K562 (cell line): ENCODE measurements at regions not wholly inside any gene's neighbourhood (a gene's known extent, or its start where the extent isn't known, plus 50 kb on each side); places are given as distances from the start of the nearest gene placed in this dataset.

Experiments
- ATAC-seq: fragments of 200-7000 bp; cut with Tn5 transposase; 3 replicates; pipeline ENCODE4 v1.9.1; 2020; ENCODE audit warnings: moderate library complexity
- BruUV-seq: library from RNA; stranded (reverse); fragments of 400-500 nt; replicated peaks from 2 replicates; lab custom pipeline; 2021; lab: Mats Ljungman, UMichigan
- CTCF ChIA-PET: fragments of 300-600 bp; formaldehyde crosslinking; extraction: SDS; loops from one replicate; lab custom pipeline; 2021; ENCODE audit warnings: low intra/inter-chr PET ratio; lab: Yijun Ruan, JAX
- POLR2A ChIA-PET: fragments of 300-600, 350-650 bp; sonication (Branson Sonifier 250); formaldehyde crosslinking; extraction: SDS; loops from one replicate; lab custom pipeline; 2021; ENCODE audit warnings: antibody characterized with exemption, inconsistent platforms; lab: Yijun Ruan, JAX
- DNase-seq, 4 experiments: peaks; one replicate each; pipeline versions ENCODE4 v3.0.0 to v3.0.0-alpha.2; 2011 to 2018; ENCODE audit warnings: low spot score in 3 of 4, mixed read lengths in 3 of 4; ENCODE audit errors: extremely low read depth in 1 of 4
- FAIRE-seq: peaks from 2 replicates; lab custom pipeline; 2011; peaks lifted over from hg19 to GRCh38; lab: Jason Lieb, UNC
- H2AFZ ChIP-seq: 2 replicates; pipeline ENCODE4 v1.6.0; 2011; ENCODE audit warnings: low read depth, low read length, control low read depth, inconsistent platforms
- H3K27ac ChIP-seq: fragments of 200-600 bp; 3 replicates; pipeline ENCODE4 v1.8.0; 2011; ENCODE audit warnings: low read depth, mild to moderate bottlenecking, control low read depth, inconsistent platforms, low read length, moderate library complexity, mixed read lengths; ENCODE audit errors: extremely low read depth
- H3K27me3 ChIP-seq, 2 experiments: fragments of 300-600 bp in 1 of 2; 2 replicates in 1 of 2; 3 replicates in 1 of 2; pipeline versions ENCODE4 v1.6.0 to v1.8.0; 2011; ENCODE audit warnings: inconsistent platforms in 2 of 2, low read length in 2 of 2, mild to moderate bottlenecking in 1 of 2, mixed read lengths in 1 of 2, moderate library complexity in 1 of 2; ENCODE audit not compliant: control insufficient read depth in 2 of 2, insufficient read depth in 2 of 2
- H3K36me3 ChIP-seq: fragments of 300-600 bp; 3 replicates; pipeline ENCODE4 v1.8.0; 2011; ENCODE audit warnings: mild to moderate bottlenecking, low read length, inconsistent platforms; ENCODE audit not compliant: control insufficient read depth, insufficient read depth
- H3K4me1 ChIP-seq, 2 experiments: fragments of 200-600 bp in 1 of 2; replicated peaks in 1 of 2; 2 replicates in 1 of 2; 3 replicates in 1 of 2; pipeline versions ENCODE4 v1.5.1 to v1.8.0; 2011; ENCODE audit warnings: inconsistent platforms in 2 of 2, low read length in 2 of 2, mild to moderate bottlenecking in 1 of 2, mixed read lengths in 1 of 2, moderate library complexity in 1 of 2; ENCODE audit not compliant: control insufficient read depth in 2 of 2, insufficient read depth in 2 of 2
- H3K4me2 ChIP-seq: 2 replicates; pipeline ENCODE4 v1.6.1; 2011; ENCODE audit warnings: low read length, control low read depth, inconsistent platforms, mixed read lengths; ENCODE audit not compliant: insufficient read depth
- H3K4me3 ChIP-seq: fragments of 200-600 bp; sonication (generic), shearing (Covaris generic); 2 replicates; pipeline ENCODE4 v1.5.1; 2016; ENCODE audit warnings: control low read depth, inconsistent platforms
- H3K79me2 ChIP-seq: fragments of 200-600 bp; 3 replicates; pipeline ENCODE4 v1.8.0; 2011; ENCODE audit warnings: low read length, inconsistent platforms; ENCODE audit not compliant: control insufficient read depth, insufficient read depth
- H3K9ac ChIP-seq, 2 experiments: 2 replicates each; pipeline versions ENCODE4 v1.6.0 to v1.6.1; 2011; ENCODE audit warnings: low read depth in 2 of 2, low read length in 2 of 2, control low read depth in 1 of 2, inconsistent platforms in 1 of 2, mild to moderate bottlenecking in 1 of 2, mixed read lengths in 1 of 2; ENCODE audit not compliant: insufficient read depth in 1 of 2
- H3K9me1 ChIP-seq: one replicate; pipeline ENCODE4 v1.6.0; 2011; ENCODE audit warnings: inconsistent platforms, mild to moderate bottlenecking, low read length, moderate library complexity; ENCODE audit not compliant: control insufficient read depth, insufficient read depth
- H3K9me3 ChIP-seq: replicated peaks from 2 replicates; pipeline ENCODE4 v1.5.1; 2011; ENCODE audit warnings: low read depth, low read length, inconsistent platforms; ENCODE audit not compliant: control insufficient read depth, insufficient read depth
- H4K20me1 ChIP-seq: replicated peaks from 2 replicates; pipeline ENCODE4 v1.6.1; 2011; ENCODE audit warnings: low read length, inconsistent platforms, mixed read lengths; ENCODE audit not compliant: control insufficient read depth, insufficient read depth
- ARHGAP35 ChIP-seq: fragments of 450-650 bp; IDR thresholded peaks from 2 replicates; pipeline ENCODE4 v1.6.1; 2018; ENCODE audit not compliant: partially characterized antibody
- DMBX1 ChIP-seq: fragments of 250-450 bp; sonication (Bioruptor Pico); IDR thresholded peaks from 2 replicates; pipeline ENCODE4 v1.8.0; 2022; ENCODE audit warnings: inconsistent platforms, mild to moderate bottlenecking, moderate library complexity, borderline replicate concordance
- TFAP4 ChIP-seq: sonication (generic); formaldehyde crosslinking; IDR thresholded peaks from 2 replicates; pipeline ENCODE4 v1.8.0; 2022; ENCODE audit warnings: missing genetic modification reagents, mild to moderate bottlenecking, moderate library complexity, borderline replicate concordance
- ZC3H4 ChIP-seq: sonication (generic); formaldehyde crosslinking; IDR thresholded peaks from 2 replicates; pipeline ENCODE4 v1.9.0; 2021; ENCODE audit warnings: missing genetic modification reagents, borderline replicate concordance
- ZNF133 ChIP-seq: fragments of 250-450 bp; sonication (Bioruptor Pico); IDR thresholded peaks from 2 replicates; pipeline ENCODE4 v1.4.0; 2020; ENCODE audit warnings: mild to moderate bottlenecking
- ZNF146 ChIP-seq: IDR thresholded peaks from one replicate; pipeline ENCODE4 v1.6.1; 2018; ENCODE audit warnings: missing compliant biosample characterization; ENCODE audit not compliant: unreplicated experiment
- ZNF3 ChIP-seq: fragments of 250-450 bp; sonication (Bioruptor Pico); IDR thresholded peaks from 2 replicates; pipeline ENCODE4 v1.5.0; 2021; ENCODE audit warnings: mild to moderate bottlenecking, moderate library complexity
- ZNF347 ChIP-seq: fragments of 450-650 bp; formaldehyde crosslinking; IDR thresholded peaks from 2 replicates; pipeline ENCODE4 v1.4.0; 2020; ENCODE audit warnings: low read depth, mild to moderate bottlenecking, moderate library complexity
- WGBS: fragments of 100-300 bp; shearing (Covaris generic); methylation state at CpG from one replicate; pipeline ENCODE4 v1.1.6; 2016; ENCODE audit warnings: low coverage, mixed read lengths; ENCODE audit not compliant: insufficient coverage; ENCODE audit errors: missing lambda C conversion rate; 5-methylcytosine and 5-hydroxymethylcytosine counted together
- in situ Hi-C: fragments of 300-500 bp; cut with MboI; formaldehyde crosslinking; loops from 4 replicates; pipeline ENCODE4 v1.15.0; 2018; ENCODE audit warnings: inconsistent platforms, mixed read lengths
- intact Hi-C: fragments of 100-400 bp; cut with micrococcal nuclease; formaldehyde crosslinking; loops from 2 replicates; pipeline ENCODE4 v1.14.2; 2022
- TF ChIP-seq, protein P1 (sequence below): fragments of 250-450 bp; sonication (Bioruptor Pico); IDR thresholded peaks from 2 replicates; pipeline ENCODE4 v1.5.0; 2021
- TF ChIP-seq, protein P2 (sequence below), 2 experiments: fragments of 450-650 bp; formaldehyde crosslinking in 1 of 2; IDR thresholded peaks; 2 replicates each; pipeline versions ENCODE4 v1.4.0 to v1.6.1; 2014 to 2020; ENCODE audit warnings: mild to moderate bottlenecking in 2 of 2, borderline replicate concordance in 1 of 2, low read depth in 1 of 2

- BruUV-seq: no TSS peak
- Histone ChIP-seq H4K20me1 (no peaks in the 10 kb centered on the region), H3K79me2 (no peaks in the 10 kb centered on the region), H3K9me1 (no peaks in the 10 kb centered on the region), H3K27me3 (no peaks in the 10 kb centered on the region), H3K36me3 (no peaks in the 10 kb centered on the region), H3K27ac (no peak overlapping the region), H3K4me3 (no peak overlapping the region), H3K4me1 (no peaks in the 10 kb centered on the region), H3K9me3 (no peaks in the 10 kb centered on the region), H3K4me2 (no peak overlapping the region), H3K9ac (no peak overlapping the region), H2AFZ (no peak overlapping the region)
- ChIA-PET CTCF (no interaction called here), POLR2A (no interaction called here)
- intact Hi-C loops: no loop called here
- no peak for FAIRE-seq
- no peak for DNase-seq
- in situ Hi-C loops: no loop called here
- WGBS: 0% methylated on average over 3 of the region's 4 CpGs
- no peak for ATAC-seq
- TF ChIP-seq, protein P1, sequence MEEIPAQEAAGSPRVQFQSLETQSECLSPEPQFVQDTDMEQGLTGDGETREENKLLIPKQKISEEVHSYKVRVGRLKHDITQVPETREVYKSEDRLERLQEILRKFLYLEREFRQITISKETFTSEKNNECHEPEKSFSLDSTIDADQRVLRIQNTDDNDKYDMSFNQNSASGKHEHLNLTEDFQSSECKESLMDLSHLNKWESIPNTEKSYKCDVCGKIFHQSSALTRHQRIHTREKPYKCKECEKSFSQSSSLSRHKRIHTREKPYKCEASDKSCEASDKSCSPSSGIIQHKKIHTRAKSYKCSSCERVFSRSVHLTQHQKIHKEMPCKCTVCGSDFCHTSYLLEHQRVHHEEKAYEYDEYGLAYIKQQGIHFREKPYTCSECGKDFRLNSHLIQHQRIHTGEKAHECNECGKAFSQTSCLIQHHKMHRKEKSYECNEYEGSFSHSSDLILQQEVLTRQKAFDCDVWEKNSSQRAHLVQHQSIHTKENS (CRISPR knock-in tag): no peak
- TF ChIP-seq TFAP4 (CRISPR knock-in tag) (no peak), ZNF347 (no peak), ZNF133 (CRISPR knock-in tag) (no peak), ZNF146 (CRISPR knock-in tag) (no peak), ARHGAP35 (no peak), DMBX1 (CRISPR knock-in tag) (no peak), ZNF3 (CRISPR knock-in tag) (no peak), ZC3H4 (CRISPR knock-in tag) (no peak)
- TF ChIP-seq, protein P2, sequence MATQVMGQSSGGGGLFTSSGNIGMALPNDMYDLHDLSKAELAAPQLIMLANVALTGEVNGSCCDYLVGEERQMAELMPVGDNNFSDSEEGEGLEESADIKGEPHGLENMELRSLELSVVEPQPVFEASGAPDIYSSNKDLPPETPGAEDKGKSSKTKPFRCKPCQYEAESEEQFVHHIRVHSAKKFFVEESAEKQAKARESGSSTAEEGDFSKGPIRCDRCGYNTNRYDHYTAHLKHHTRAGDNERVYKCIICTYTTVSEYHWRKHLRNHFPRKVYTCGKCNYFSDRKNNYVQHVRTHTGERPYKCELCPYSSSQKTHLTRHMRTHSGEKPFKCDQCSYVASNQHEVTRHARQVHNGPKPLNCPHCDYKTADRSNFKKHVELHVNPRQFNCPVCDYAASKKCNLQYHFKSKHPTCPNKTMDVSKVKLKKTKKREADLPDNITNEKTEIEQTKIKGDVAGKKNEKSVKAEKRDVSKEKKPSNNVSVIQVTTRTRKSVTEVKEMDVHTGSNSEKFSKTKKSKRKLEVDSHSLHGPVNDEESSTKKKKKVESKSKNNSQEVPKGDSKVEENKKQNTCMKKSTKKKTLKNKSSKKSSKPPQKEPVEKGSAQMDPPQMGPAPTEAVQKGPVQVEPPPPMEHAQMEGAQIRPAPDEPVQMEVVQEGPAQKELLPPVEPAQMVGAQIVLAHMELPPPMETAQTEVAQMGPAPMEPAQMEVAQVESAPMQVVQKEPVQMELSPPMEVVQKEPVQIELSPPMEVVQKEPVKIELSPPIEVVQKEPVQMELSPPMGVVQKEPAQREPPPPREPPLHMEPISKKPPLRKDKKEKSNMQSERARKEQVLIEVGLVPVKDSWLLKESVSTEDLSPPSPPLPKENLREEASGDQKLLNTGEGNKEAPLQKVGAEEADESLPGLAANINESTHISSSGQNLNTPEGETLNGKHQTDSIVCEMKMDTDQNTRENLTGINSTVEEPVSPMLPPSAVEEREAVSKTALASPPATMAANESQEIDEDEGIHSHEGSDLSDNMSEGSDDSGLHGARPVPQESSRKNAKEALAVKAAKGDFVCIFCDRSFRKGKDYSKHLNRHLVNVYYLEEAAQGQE (IDR thresholded peaks at IDR 0.05; ENCODE audit: borderline replicate concordance): no peak
- TF ChIP-seq, protein P2 (CRISPR knock-in tag; IDR thresholded peaks at IDR 0.05; ENCODE audit: low read depth): no peak
Measured at GRCh38 chr20:11719153-11719552, 198.5 kb upstream of the BTBD3 start.
